ENCODE measurements at regions not wholly inside any gene's neighbourhood (a gene's known extent, or its start where the extent isn't known, plus 50 kb on each side); places are given as distances from the start of the nearest gene placed in this dataset.

DNA sequence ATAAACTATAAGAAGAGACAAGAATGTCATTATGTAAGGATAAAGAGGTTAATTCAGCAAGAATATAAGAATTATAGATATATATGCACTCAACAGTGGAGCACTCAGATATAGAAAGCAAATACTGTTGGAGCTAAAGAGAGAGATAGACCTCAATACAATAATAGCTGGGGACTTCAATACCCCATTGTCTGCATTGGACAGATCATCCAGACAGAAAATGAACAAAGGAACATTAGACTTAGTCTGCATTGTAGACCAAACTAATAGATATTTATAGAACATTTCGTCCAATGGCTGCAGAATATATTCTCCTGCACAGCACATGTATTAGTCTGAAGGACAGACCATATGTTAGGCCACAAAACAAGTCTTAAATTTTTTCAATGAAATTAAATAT, 777.1 kb downstream of the CDH18 start:
- TF ChIP-seq, protein P1, sequence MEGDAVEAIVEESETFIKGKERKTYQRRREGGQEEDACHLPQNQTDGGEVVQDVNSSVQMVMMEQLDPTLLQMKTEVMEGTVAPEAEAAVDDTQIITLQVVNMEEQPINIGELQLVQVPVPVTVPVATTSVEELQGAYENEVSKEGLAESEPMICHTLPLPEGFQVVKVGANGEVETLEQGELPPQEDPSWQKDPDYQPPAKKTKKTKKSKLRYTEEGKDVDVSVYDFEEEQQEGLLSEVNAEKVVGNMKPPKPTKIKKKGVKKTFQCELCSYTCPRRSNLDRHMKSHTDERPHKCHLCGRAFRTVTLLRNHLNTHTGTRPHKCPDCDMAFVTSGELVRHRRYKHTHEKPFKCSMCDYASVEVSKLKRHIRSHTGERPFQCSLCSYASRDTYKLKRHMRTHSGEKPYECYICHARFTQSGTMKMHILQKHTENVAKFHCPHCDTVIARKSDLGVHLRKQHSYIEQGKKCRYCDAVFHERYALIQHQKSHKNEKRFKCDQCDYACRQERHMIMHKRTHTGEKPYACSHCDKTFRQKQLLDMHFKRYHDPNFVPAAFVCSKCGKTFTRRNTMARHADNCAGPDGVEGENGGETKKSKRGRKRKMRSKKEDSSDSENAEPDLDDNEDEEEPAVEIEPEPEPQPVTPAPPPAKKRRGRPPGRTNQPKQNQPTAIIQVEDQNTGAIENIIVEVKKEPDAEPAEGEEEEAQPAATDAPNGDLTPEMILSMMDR (IDR thresholded peaks at IDR 0.05), result no peak
- TF ChIP-seq POLR2A (IDR thresholded peaks at IDR 0.05), result no peak
